ENCODE measurements at regions not wholly inside any gene's neighbourhood (a gene's known extent, or its start where the extent isn't known, plus 50 kb on each side); places are given as distances from the start of the nearest gene placed in this dataset.

- DNase-seq, result no peak
These were observed 450.8 kb upstream of the NAALADL2 start for GRCh38 chr3:174408310-174408709.

DNA sequence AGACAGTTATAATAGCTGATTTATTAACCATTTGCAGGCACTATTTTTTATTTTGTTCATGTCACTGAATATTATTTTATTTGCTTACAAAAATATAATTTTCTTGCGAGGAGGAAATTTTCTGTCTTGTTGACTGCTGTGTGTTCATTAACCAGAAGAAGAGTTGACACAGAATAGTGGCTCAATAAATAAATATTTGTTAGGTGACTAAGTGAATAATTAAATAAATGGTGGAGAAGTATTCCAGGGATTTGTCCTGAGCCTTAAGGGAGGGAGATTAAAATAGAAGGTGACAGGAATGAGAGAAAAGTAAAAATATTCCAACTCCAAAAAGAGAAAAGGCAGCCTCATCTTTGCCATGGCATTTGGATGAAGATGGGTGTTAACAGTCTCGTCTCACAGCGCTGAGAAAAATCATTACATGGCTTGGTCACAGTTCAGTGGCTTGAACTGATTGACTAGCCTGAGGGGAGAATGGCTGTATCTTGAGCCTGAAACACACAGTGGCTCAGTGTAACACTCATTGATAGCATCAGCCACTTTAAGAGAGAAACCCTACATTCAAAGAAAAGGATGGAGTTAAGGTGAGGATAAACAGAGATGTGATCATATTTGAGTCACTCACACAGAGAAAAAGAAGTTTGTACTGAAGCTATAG lies 449.9 kb upstream of the NAALADL2 start:
- no peak for DNase-seq

DNA sequence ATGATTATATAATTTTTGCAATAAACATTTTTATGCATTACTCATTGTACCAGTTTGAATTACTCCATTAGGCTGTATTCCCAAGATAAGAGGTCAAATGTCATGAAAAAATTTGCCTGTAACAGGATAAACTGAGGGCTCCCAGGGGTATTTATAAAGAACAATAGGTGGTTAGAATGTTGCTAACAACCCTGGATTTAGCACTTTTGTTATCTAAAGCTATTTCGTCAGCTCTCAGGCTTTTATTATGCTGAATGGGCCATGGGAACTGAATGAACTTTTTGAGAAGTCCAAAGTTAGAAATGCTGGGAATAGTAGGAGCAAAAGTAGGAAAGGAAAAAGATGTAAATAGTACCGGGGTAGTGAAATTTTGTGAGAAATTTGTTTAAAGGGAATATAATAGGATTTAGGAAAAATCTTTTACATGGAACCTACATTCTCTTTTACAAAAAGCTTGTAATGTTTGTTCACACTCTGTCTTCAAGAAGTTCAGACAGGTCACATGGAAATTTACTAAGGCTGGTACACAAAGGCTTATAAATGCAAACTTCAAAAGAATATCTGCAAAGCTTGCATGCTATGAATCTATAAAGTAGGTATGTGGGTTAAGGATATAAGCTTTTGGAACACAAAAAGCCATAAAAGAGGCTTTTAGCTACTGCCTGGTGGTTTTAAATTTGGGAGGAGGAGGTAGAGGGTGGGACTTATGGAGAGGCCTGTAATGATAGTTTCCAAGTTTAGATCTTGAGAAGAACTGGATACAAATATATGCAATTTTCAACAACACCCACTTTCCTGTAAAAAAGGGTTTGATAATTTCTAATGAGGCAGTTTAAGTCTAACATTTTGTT lies 445.8 kb upstream of the NAALADL2 start:
- no peak for DNase-seq

DNA sequence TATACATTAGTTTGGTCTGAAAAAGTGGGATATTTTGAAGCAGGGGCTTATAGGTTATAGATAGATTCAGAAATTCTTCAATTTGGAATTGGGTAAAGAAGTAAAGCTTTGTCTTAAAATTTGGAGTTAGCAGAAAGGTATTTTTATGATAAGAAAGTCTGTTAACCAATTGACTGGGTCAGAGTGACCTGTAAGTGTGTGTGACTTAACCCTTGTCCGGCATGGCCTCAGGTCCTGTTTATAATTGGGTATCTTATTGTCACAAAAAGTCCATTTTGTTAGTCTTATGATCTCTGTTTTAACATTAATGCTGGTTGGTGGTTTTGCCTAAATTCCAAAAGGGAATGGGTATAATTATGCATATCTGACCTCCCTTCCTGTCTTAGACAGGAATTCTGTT lies 444.2 kb upstream of the NAALADL2 start:
- no peak for DNase-seq

GRCh38 chr3:174417573-174417972 lies 441.6 kb upstream of the NAALADL2 start:
- no peak for DNase-seq

DNA sequence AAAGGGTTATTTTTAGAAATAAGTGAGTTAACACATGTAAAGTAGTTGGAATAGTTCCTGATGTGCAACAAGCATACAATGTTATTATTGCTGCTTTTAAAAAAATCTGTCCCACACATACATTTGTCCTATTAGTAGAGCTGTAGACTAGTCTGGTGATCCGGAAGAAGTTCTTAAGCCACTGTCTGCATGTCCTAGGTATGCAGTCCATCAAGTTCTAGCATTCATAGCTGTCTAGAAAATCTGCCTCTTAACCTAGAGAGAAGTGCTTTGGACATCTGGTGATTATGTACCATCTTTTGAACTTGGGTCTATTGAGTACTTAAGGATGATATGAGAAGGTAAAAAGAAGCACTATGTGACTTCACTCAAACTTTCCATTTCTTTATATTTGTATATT lies 439.9 kb upstream of the NAALADL2 start:
- DNase-seq, result no peak

DNA sequence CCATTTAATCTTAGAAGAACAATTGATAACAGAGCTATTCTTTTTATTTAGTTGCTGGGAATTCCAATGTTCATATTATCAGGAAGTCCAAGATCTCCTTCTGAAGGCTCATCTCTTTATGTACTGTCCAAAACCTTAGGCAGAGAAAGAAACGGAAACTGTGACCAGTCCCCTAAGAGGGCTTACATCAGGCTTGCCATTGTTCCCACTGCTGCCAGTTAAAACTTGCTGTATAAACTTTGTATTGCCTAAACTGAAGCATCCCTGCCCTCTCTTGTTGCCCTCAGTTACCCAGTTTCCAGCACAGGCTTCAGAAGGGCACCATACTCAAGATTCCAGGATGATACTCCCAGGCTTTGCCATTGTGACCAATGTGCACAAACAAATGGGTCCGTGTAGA lies 435.2 kb upstream of the NAALADL2 start:
- DNase-seq, result no peak

DNA sequence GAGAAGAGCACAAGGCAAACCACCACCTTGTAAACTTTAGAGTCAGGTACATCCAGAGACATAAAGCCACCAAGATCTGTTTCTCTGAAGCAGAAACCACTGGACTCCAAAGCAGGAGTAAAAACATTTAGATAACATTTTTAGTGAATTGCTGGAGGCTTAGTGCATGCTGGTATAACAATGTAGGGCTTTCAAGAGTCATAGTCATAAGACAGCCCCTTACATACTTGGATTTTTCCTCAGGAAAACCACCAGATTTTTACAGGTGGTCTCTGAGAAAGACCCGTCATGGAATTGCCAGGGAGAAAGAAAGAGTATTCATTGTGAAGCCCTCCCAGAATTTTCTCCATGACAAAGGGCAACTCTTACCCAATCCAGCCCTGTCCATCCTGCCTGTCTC lies 434.5 kb upstream of the NAALADL2 start:
- no peak for DNase-seq

DNA sequence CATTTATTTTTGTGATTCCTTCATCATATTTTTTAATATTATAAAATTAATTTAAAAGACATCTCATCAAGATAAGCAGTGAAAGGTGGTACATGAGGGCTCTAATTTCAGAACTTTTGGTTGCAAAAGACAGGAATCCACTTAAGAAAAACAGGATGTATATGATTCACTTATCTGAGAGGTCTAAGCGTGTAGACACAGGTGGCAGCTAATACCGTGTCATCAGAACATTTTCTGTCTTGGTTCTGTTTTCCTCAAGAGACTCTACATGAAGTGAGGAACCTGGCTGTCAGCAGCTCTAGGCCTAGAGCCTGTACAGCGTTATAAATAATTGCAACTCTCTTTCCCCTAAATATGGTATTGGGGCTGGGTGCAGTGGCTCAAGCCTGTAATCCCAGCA lies 433.7 kb upstream of the NAALADL2 start:
- DNase-seq, result no peak

DNA sequence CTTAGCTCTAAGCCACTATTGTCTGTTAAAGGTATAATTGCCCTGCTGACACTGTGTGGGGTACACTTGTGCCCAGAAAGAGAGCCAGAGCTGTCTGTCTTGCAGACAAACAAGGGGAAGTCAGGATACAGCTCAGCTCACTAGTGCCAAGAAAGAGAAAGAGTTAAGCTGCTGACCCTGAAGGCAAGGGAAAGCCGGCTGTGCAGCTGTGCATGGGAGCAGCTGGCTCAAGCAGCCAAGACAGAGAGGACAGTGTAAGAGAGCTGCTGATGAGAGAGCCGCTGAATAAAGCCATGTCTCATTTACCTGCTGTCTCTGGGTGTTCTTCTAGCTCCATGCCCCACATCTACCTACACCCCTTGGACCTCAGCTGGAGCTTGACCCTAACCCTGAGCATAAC lies 428.1 kb upstream of the NAALADL2 start:
- DNase-seq, result no peak

DNA sequence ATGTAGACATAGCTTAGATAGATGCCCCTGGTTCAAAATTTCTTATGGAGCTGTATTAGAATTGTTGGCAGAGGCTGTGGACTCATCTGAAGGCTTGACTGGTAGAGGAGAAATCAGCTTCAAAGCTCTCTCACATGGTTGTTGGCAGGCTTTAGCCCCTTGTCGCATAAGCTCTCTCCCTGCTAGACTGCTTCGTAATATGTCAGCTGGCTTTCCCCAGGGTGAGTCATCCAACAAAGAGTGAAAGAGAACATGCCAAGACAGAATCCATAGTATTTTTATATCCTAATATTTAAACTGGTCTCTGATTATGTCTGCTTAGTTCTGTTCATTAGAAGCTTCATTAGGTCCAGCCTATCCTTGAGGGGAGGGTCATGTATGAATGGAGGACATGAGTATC lies 427.4 kb upstream of the NAALADL2 start:
- no peak for DNase-seq

DNA sequence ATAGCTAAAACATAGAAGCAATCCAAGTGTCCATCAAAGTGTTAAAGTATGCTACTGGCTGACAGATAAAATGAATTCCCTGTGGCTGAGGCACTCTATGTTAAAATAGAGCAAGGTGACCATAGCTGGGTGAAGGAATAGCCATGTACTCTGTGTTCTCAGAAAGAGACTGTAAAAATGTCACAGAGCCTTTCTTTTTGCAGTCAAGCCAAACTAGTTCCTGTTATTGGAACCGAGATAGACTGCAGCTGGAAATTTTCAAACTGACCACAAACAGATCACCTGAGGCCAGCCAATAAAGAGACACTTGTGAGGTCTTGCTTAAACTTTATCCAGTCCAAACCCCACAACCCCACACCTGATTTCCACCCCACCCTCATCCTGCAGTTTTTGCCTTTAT lies 422.8 kb upstream of the NAALADL2 start:
- peak; percentile 3 for DNase-seq

- no peak for DNase-seq
These were observed 420.5 kb upstream of the NAALADL2 start for GRCh38 chr3:174438501-174439145.

DNA sequence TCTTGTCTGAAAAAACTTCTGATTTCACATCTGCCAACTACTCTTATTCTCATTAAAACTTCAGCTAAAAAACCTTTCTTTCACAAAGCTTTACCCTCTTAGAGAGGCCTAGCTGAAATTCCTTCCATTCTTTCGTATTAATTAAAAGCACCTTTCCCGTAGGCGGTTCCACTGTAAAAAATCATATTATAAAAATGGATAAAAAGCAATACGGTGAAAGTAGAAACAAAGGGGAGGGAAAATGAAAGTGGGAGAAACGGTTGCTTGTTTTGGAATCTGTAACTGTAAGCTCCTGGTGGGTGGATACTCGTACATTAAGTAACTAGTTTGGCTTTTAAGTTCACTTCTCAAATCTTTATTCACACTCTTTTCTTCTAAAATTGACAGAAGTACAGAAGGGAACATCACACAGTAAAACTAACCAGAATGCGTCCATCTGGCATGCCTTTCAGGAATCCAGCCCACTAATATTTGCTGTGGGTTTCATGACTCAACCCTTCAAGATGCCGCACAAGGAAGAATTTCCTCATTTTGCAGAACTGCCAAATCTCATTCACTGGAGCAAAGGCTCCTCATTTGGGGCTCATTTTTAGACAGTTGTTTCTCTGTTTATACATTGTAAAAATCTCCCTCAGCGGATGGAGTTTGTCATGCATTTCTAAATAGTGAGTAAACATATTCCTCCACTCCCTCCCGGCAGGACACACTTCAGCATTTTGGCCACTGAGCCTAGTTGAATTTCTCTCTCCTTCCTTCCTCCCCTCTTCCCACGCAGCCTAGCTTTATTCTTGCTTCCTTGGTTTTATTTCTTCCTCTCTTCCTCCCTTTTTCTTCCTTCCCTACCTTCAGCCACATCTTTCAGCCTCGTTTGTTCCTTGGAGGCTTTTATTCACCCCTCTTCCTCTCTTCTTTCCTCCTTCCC lies 419.5 kb upstream of the NAALADL2 start:
- DNase-seq, result peak; percentile 7

DNA sequence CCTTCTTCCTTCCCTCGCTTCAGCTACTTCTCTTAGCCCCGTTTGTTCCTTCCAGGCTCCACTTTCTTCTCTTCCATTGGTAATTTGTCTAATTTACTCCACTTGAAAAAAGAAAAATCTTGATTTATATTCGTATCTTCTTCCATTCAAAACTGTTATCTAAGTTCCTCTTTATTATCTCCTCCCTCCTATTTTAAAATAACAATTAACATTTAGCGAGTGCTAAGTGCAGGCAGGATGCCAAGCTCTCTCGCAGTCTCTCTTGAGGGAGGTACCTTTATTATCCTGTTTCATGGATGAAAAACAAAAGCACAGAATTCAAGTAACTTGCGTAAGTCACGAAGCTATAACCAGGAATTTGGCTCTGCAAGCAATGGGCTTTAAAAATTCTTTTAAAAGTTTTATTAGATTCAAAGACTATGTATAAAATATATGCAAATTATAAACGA lies 418.9 kb upstream of the NAALADL2 start:
- peak; percentile 51 for DNase-seq

- DNase-seq, result peak; percentile 79
These were observed 418.2 kb upstream of the NAALADL2 start for GRCh38 chr3:174440741-174441587.

- DNase-seq, result no peak
These were observed 417.4 kb upstream of the NAALADL2 start for GRCh38 chr3:174441588-174442301.

DNA sequence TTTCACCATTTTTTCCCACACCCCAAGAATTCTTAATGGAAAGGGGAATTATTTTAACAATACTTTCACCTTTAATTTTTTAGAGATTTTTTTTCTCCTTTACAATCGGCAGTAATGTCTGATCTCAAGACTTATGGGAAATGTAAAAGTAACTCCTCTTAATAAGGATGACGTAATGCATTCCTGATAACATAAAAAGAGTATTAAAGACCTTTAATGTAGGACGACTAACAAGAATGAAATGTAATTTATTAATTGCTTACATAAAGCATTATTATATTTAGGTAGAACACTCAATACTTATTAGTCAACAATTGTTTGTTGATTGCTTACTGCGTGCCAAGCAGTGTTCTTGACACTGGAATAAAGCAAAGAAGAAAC lies 416.8 kb upstream of the NAALADL2 start:
- DNase-seq, result no peak

DNA sequence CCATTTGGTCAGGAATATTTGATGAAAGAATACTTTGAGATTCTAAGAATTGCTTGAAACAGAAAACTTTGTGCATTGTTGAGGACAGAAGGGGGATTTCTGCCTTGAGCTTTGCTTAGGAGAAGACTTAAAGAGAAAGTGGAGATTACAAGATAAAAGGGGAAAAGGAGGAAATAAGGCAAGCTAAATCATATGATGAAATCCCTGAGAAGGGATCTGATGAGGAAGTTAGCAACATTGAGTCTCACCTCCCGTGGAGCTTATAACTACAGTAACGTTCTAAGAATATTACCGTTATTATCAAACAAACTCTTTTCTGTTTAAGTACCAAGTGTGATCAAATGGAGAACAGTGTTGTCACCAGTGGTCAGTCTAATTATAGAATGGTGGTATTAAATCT lies 414.7 kb upstream of the NAALADL2 start:
- no peak for DNase-seq

- DNase-seq, result no peak
These were observed 401.4 kb upstream of the NAALADL2 start for GRCh38 chr3:174457758-174458157.

GRCh38 chr3:174460831-174461230 lies 398.3 kb upstream of the NAALADL2 start:
- no peak for DNase-seq

Data from hematopoietic multipotent progenitor cell treated with erythropoietin and hydrocortisone succinate and interleukin-3 and kit ligand, for 8 days (in vitro differentiated cells).